Bone marrow (tissue), 2 donors: ENCODE measurements at regions not wholly inside any gene's neighbourhood (a gene's known extent, or its start where the extent isn't known, plus 50 kb on each side); places are given as distances from the start of the nearest gene placed in this dataset.
"Not testable (repeated sequence)": the region's sequence is repeated elsewhere in the genome, so short reads cannot be mapped to it uniquely, and the experiment has no call there.

Experiments
- DNase-seq, 2 donors: peaks; one replicate each; lab custom pipeline; 2025; lab: John Stamatoyannopoulos, UW

GRCh38 chr21:27569831-27570230, 602.9 kb upstream of the ADAMTS5 start:
- DNase-seq, result no peak

- DNase-seq, result no peak
Observed at GRCh38 chr21:27569091-27569490, 602.2 kb upstream of the ADAMTS5 start.

GRCh38 chr21:27567381-27567780, 600.5 kb upstream of the ADAMTS5 start:
- no peak for DNase-seq

- DNase-seq, result no peak
Observed at GRCh38 chr21:27566521-27566920, 599.6 kb upstream of the ADAMTS5 start.

- no peak for DNase-seq
Observed at GRCh38 chr21:27565364-27565763, 598.5 kb upstream of the ADAMTS5 start.

- no peak for DNase-seq
Observed at GRCh38 chr21:27564684-27565301, 597.9 kb upstream of the ADAMTS5 start.

- DNase-seq, result no peak
Observed at GRCh38 chr21:27562303-27562702, 595.4 kb upstream of the ADAMTS5 start.

- no peak for DNase-seq
Observed at GRCh38 chr21:27561116-27561515, 594.2 kb upstream of the ADAMTS5 start.

GRCh38 chr21:27557356-27557755, 590.5 kb upstream of the ADAMTS5 start:
- DNase-seq, result no peak

- DNase-seq, result no peak
Observed at GRCh38 chr21:27555996-27556395, 589.1 kb upstream of the ADAMTS5 start.

- no peak for DNase-seq
Observed at GRCh38 chr21:27550287-27550686, 583.4 kb upstream of the ADAMTS5 start.

- DNase-seq, result no peak
Observed at GRCh38 chr21:27548486-27548885, 581.6 kb upstream of the ADAMTS5 start.

- DNase-seq, result no peak
Observed at GRCh38 chr21:27545754-27546349, 579.0 kb upstream of the ADAMTS5 start.

GRCh38 chr21:27542126-27542525, 575.2 kb upstream of the ADAMTS5 start:
- DNase-seq, result not testable (repeated sequence)

- DNase-seq, result no peak
Observed at GRCh38 chr21:27536319-27536718, 569.4 kb upstream of the ADAMTS5 start.

- no peak for DNase-seq
Observed at GRCh38 chr21:27535188-27535587, 568.3 kb upstream of the ADAMTS5 start.

- no peak for DNase-seq
Observed at GRCh38 chr21:27534206-27534605, 567.3 kb upstream of the ADAMTS5 start.

GRCh38 chr21:27532076-27532475, 565.2 kb upstream of the ADAMTS5 start:
- no peak for DNase-seq

- DNase-seq, result no peak
Observed at GRCh38 chr21:27528697-27529096, 561.8 kb upstream of the ADAMTS5 start.

GRCh38 chr21:27526451-27526850, 559.6 kb upstream of the ADAMTS5 start:
- no peak for DNase-seq

- no peak for DNase-seq
Observed at GRCh38 chr21:27525780-27526179, 558.9 kb upstream of the ADAMTS5 start.

GRCh38 chr21:27519361-27519760, 552.5 kb upstream of the ADAMTS5 start:
- DNase-seq, result no peak

- DNase-seq, result not testable (repeated sequence)
Observed at GRCh38 chr21:27517177-27517576, 550.3 kb upstream of the ADAMTS5 start.

- DNase-seq, result no peak
Observed at GRCh38 chr21:27515676-27516075, 548.8 kb upstream of the ADAMTS5 start.
